Peyer's patch (tissue), 4 donors: ENCODE measurements at regions not wholly inside any gene's neighbourhood (a gene's known extent, or its start where the extent isn't known, plus 50 kb on each side); places are given as distances from the start of the nearest gene placed in this dataset.

Source experiments
- POLR2A ChIP-seq, 2 donors: fragments of 450-650 bp; IDR thresholded peaks; one replicate each; pipeline ENCODE4 v1.5.1; 2017; ENCODE audit warnings: antibody characterized with exemption in 2 of 2, mild to moderate bottlenecking in 2 of 2, moderate library complexity in 2 of 2
- TF ChIP-seq, protein P1 (sequence below), 6 experiments: fragments of 450-650 bp in 4 of 6; fragments of 200-600 bp in 2 of 6; sonication (generic) in 1 of 6; IDR thresholded peaks; one replicate each; pipeline ENCODE4 v1.5.1; 2017 to 2019; ENCODE audit warnings: antibody characterized with exemption in 6 of 6, mild to moderate bottlenecking in 3 of 6, moderate library complexity in 1 of 6

DNA sequence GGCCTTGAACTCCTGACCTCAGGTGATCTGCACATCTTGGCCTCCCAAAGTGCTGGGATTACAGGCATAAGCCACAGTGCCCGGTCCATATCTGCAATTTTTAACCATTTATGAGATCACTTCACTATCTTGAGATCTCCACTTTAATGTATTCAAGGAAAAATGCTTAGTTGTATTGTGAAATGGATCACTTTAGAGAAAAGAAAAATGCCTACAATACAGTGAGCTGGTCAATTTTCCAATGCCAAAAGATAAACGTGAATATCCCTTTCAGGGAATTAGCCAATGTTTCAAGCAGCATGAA is 82.8 kb upstream of the ZNF217 start:
- TF ChIP-seq, protein P1, sequence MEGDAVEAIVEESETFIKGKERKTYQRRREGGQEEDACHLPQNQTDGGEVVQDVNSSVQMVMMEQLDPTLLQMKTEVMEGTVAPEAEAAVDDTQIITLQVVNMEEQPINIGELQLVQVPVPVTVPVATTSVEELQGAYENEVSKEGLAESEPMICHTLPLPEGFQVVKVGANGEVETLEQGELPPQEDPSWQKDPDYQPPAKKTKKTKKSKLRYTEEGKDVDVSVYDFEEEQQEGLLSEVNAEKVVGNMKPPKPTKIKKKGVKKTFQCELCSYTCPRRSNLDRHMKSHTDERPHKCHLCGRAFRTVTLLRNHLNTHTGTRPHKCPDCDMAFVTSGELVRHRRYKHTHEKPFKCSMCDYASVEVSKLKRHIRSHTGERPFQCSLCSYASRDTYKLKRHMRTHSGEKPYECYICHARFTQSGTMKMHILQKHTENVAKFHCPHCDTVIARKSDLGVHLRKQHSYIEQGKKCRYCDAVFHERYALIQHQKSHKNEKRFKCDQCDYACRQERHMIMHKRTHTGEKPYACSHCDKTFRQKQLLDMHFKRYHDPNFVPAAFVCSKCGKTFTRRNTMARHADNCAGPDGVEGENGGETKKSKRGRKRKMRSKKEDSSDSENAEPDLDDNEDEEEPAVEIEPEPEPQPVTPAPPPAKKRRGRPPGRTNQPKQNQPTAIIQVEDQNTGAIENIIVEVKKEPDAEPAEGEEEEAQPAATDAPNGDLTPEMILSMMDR (IDR thresholded peaks at IDR 0.05) = no peak
- no peak for TF ChIP-seq POLR2A (IDR thresholded peaks at IDR 0.05)
